Liver (tissue), 8 donors: ENCODE measurements at regions not wholly inside any gene's neighbourhood (a gene's known extent, or its start where the extent isn't known, plus 50 kb on each side); places are given as distances from the start of the nearest gene placed in this dataset.

Source experiments
- DNase-seq: peaks from one replicate; pipeline ENCODE4 v3.0.0-alpha.2; 2017; ENCODE audit warnings: low spot score
- H3K27ac ChIP-seq, 2 donors: one replicate each; pipeline ENCODE4 v1.7.0; 2013; ENCODE audit warnings: inconsistent platforms in 2 of 2, low read length in 2 of 2, control low read depth in 1 of 2, low read depth in 1 of 2, mild to moderate bottlenecking in 1 of 2
- H3K27me3 ChIP-seq, 4 donors: one replicate each; pipeline versions ENCODE4 v1.6.1 to v1.7.0; 2013; ENCODE audit warnings: low read length in 3 of 4, inconsistent platforms in 1 of 4, mild to moderate bottlenecking in 1 of 4, moderate library complexity in 1 of 4; ENCODE audit not compliant: control insufficient read depth in 4 of 4, insufficient read depth in 4 of 4
- H3K36me3 ChIP-seq, 4 donors: one replicate each; pipeline versions ENCODE4 v1.6.1 to v1.7.0; 2013; ENCODE audit warnings: low read length in 3 of 4, mild to moderate bottlenecking in 3 of 4, low read depth in 1 of 4, moderate library complexity in 1 of 4; ENCODE audit not compliant: control insufficient read depth in 4 of 4, insufficient read depth in 3 of 4
- H3K4me1 ChIP-seq, 4 donors: one replicate each; pipeline versions ENCODE4 v1.6.1 to v1.7.0; 2013; ENCODE audit warnings: low read length in 3 of 4, mild to moderate bottlenecking in 3 of 4, moderate library complexity in 1 of 4; ENCODE audit not compliant: control insufficient read depth in 4 of 4, insufficient read depth in 4 of 4
- H3K4me3 ChIP-seq, 3 donors: one replicate each; pipeline versions ENCODE4 v1.6.1 to v1.7.0; 2013; ENCODE audit warnings: low read length in 3 of 3, control low read depth in 1 of 3, low read depth in 1 of 3, mild to moderate bottlenecking in 1 of 3
- H3K9ac ChIP-seq, 2 donors: one replicate each; pipeline ENCODE4 v1.7.0; 2013; ENCODE audit warnings: low read length in 2 of 2, mild to moderate bottlenecking in 2 of 2, moderate library complexity in 2 of 2, control low read depth in 1 of 2, low read depth in 1 of 2
- H3K9me3 ChIP-seq, 4 donors: one replicate each; pipeline versions ENCODE4 v1.6.1 to v1.7.0; 2013; ENCODE audit warnings: low read length in 3 of 4; ENCODE audit not compliant: control insufficient read depth in 4 of 4
- EGR1 ChIP-seq, 2 donors: IDR thresholded peaks; 2 replicates each; pipeline ENCODE4 v1.6.1; 2016 to 2018; ENCODE audit warnings: antibody characterized with exemption in 2 of 2, low read depth in 2 of 2
- FOXA1 ChIP-seq: IDR thresholded peaks from 2 replicates; pipeline ENCODE4 v1.6.1; 2016; ENCODE audit warnings: antibody characterized with exemption
- FOXA2 ChIP-seq: IDR thresholded peaks from 2 replicates; pipeline ENCODE4 v1.6.1; 2016; ENCODE audit warnings: antibody characterized with exemption
- GABPA ChIP-seq, 2 donors: IDR thresholded peaks in 1 of 2; conservative IDR thresholded peaks in 1 of 2; 2 replicates each; pipeline ENCODE4 v1.6.1; 2016; ENCODE audit warnings: antibody characterized with exemption in 2 of 2, mild to moderate bottlenecking in 1 of 2, moderate library complexity in 1 of 2
- HNF4G ChIP-seq: IDR thresholded peaks from 2 replicates; pipeline ENCODE4 v1.6.1; 2016; ENCODE audit warnings: antibody characterized with exemption
- JUND ChIP-seq, 2 donors: IDR thresholded peaks; 2 replicates each; pipeline ENCODE4 v1.6.1; 2016; ENCODE audit warnings: antibody characterized with exemption in 2 of 2
- NR2F2 ChIP-seq: IDR thresholded peaks from 2 replicates; pipeline ENCODE4 v1.6.1; 2016; ENCODE audit warnings: antibody characterized with exemption
- REST ChIP-seq: IDR thresholded peaks from 2 replicates; pipeline ENCODE4 v1.6.1; 2016; ENCODE audit warnings: antibody characterized with exemption, mild to moderate bottlenecking
- RXRA ChIP-seq, 2 donors: IDR thresholded peaks; 2 replicates each; pipeline ENCODE4 v1.6.1; 2017 to 2018; ENCODE audit warnings: antibody characterized with exemption in 2 of 2, mild to moderate bottlenecking in 1 of 2
- SP1 ChIP-seq: IDR thresholded peaks from 2 replicates; pipeline ENCODE4 v1.6.1; 2018; ENCODE audit warnings: antibody characterized with exemption, mild to moderate bottlenecking
- TAF1 ChIP-seq: conservative IDR thresholded peaks from 2 replicates; pipeline ENCODE4 v1.6.1; 2016; ENCODE audit warnings: antibody characterized with exemption, mild to moderate bottlenecking
- YY1 ChIP-seq: IDR thresholded peaks from 2 replicates; pipeline ENCODE4 v1.6.1; 2016; ENCODE audit warnings: antibody characterized with exemption, mild to moderate bottlenecking
- ZBTB33 ChIP-seq: IDR thresholded peaks from 2 replicates; pipeline ENCODE4 v1.6.1; 2016; ENCODE audit warnings: antibody characterized with exemption
- WGBS: extraction: QIAGEN DNeasy Blood & Tissue Kit; methylation state at CpG from one replicate; pipeline ENCODE4 v1.1.7; 2013; 5-methylcytosine and 5-hydroxymethylcytosine counted together
- TF ChIP-seq, protein P1 (sequence below): IDR thresholded peaks from 2 replicates; pipeline ENCODE4 v1.6.1; 2016; ENCODE audit warnings: antibody characterized with exemption
- TF ChIP-seq, protein P2 (sequence below): fragments of 150-350 bp; IDR thresholded peaks from 2 replicates; pipeline ENCODE4 v1.5.1; 2017; ENCODE audit warnings: improper control_type of control experiment, low read depth, low read length; ENCODE audit not compliant: missing input control
- donor health status: healthy.
- donor health status: healthy.
- donor health status: healthy.
- donor health status: healthy.
- donor health status: healthy.

- H3K27ac ChIP-seq = no peak overlapping the region
- H3K27me3 ChIP-seq = no peaks in the 10 kb centered on the region
- H3K9ac ChIP-seq = no peak overlapping the region
- 65% methylated on average over 9 of the region's 9 CpGs for WGBS
- no peaks in the 10 kb centered on the region for H3K9me3 ChIP-seq
- no peaks in the 10 kb centered on the region for H3K36me3 ChIP-seq
- H3K4me1 ChIP-seq = no peaks in the 10 kb centered on the region
- no peak overlapping the region for H3K4me3 ChIP-seq
- DNase-seq = no peak
- TF ChIP-seq JUND (IDR thresholded peaks at IDR 0.05) = no peak
Measured at GRCh38 chr12:127944211-127944899, 322.6 kb upstream of the TMEM132C start.

DNA sequence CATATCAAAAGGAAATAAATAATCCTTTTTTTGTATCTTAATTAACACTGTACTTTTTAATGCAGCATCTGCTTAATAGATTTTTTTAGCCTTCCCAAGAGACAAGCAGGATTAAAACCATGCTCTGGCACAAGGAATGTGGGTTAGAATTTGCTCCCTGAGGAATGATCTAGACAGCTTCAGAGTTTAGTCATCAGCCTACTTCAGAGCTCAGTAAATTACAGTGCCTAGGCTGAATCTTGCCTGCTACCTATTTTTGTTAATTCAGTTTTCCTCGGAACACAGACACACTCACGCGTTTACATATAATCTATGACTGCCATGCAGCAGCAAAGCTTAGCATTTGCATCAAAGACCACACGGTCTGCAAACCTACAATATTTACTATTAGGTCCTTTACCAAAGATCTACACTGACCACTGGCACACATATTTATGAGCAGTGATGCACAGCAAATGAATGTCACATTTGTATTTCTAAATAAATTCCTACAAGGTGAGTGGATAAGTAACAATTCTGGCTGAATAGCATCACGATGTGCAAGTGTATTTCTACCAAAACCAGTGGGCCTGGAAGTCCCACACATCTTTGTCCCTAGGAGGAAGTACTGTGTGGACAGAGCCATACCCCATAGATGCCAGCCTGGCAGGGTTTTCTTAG lies 309.8 kb upstream of the TMEM132C start:
- no peak overlapping the region for H3K4me3 ChIP-seq
- H3K27me3 ChIP-seq = peaks cover 0 to 5% (median 0%) of the 10 kb centered on the region in 4 donors
- H3K36me3 ChIP-seq = no peaks in the 10 kb centered on the region
- WGBS = 87% methylated on average over 5 of the region's 5 CpGs
- no peak for TF ChIP-seq SP1
- TF ChIP-seq, protein P1, sequence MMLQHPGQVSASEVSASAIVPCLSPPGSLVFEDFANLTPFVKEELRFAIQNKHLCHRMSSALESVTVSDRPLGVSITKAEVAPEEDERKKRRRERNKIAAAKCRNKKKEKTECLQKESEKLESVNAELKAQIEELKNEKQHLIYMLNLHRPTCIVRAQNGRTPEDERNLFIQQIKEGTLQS = no peak
- no peak for TF ChIP-seq GABPA (IDR thresholded peaks at IDR 0.05 in 1 of 2, conservative IDR thresholded peaks at IDR 0.05 in 1 of 2)
- TF ChIP-seq ZBTB33 = no peak
- TF ChIP-seq EGR1 (IDR thresholded peaks at IDR 0.05; ENCODE audit: low read depth in 2 of 2) = no peak
- TF ChIP-seq JUND (IDR thresholded peaks at IDR 0.05) = no peak
- TF ChIP-seq HNF4G = no peak
- TF ChIP-seq FOXA2 = no peak
- no peak for TF ChIP-seq YY1
- TF ChIP-seq TAF1 = no peak
- no peak for TF ChIP-seq REST
- TF ChIP-seq NR2F2 = no peak
- no peak for TF ChIP-seq FOXA1
- TF ChIP-seq, protein P2, sequence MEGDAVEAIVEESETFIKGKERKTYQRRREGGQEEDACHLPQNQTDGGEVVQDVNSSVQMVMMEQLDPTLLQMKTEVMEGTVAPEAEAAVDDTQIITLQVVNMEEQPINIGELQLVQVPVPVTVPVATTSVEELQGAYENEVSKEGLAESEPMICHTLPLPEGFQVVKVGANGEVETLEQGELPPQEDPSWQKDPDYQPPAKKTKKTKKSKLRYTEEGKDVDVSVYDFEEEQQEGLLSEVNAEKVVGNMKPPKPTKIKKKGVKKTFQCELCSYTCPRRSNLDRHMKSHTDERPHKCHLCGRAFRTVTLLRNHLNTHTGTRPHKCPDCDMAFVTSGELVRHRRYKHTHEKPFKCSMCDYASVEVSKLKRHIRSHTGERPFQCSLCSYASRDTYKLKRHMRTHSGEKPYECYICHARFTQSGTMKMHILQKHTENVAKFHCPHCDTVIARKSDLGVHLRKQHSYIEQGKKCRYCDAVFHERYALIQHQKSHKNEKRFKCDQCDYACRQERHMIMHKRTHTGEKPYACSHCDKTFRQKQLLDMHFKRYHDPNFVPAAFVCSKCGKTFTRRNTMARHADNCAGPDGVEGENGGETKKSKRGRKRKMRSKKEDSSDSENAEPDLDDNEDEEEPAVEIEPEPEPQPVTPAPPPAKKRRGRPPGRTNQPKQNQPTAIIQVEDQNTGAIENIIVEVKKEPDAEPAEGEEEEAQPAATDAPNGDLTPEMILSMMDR = no peak
- no peak for TF ChIP-seq RXRA (IDR thresholded peaks at IDR 0.05)
- H3K27ac ChIP-seq = no peak overlapping the region
- no peaks in the 10 kb centered on the region for H3K9me3 ChIP-seq
- no peaks in the 10 kb centered on the region for H3K4me1 ChIP-seq
- no peak overlapping the region for H3K9ac ChIP-seq
- DNase-seq = no peak
